GM21526 (cell line): ENCODE measurements at regions not wholly inside any gene's neighbourhood (a gene's known extent, or its start where the extent isn't known, plus 50 kb on each side); places are given as distances from the start of the nearest gene placed in this dataset.
"Not testable (repeated sequence)": the region's sequence is repeated elsewhere in the genome, so short reads cannot be mapped to it uniquely, and the experiment has no call there.

ENCODE experiments used
- ATAC-seq: cut with Tn5 transposase; IDR thresholded peaks from one replicate; pipeline ENCODE4 v1.9.1; 2021; ENCODE audit warnings: moderate library complexity; ENCODE audit not compliant: unreplicated experiment, low FRiP score

DNA sequence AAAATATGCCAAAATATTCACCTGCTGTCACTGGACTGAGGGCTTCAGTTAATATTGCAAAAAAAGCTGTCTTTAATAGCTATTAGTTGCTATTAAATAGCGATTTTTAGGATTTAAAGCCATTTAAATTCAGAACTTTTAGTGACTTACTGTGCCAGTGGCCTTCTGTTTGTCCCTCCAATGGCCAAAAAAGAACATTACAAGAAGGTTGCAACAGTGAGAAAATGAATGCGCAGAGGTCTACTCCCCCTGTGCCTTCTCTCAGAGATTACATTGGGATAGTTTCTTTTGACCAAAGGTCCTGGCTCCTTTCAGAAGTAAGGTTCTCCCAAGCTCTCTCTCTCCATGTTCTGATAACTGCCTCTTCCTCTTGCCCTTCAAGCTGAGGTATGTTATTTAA is 930.3 kb upstream of the ARRDC3 start:
- no peak for ATAC-seq

DNA sequence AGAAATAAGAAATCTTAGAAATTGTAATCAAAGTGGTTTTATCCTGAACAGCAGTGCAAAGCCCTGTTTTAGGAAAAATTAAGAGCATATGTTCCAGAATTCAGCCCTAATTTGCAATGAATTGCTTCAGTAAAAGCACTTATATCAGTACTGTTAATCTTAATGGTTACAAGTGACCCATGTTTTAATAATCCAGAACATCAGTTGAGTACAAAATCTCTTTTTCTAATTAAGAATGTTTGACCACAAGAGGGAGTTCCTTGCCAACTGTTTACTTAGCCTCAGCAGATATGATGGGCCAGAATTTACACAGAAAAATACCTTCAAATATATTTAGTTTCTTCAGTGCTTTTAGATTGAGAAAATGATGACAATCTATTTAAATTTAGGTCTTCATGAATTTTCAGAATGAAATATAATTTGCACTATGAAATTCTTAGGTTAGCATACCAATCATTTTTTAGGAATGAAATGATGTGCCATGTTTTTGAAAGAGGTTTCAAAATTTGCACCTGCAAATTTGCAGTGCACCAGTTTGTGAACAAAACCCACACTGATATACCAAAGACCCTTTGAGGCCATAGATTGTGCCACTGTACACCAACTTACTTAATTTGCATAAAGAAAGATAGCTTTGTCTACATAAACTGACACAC is 926.3 kb upstream of the ARRDC3 start:
- no peak for ATAC-seq

DNA sequence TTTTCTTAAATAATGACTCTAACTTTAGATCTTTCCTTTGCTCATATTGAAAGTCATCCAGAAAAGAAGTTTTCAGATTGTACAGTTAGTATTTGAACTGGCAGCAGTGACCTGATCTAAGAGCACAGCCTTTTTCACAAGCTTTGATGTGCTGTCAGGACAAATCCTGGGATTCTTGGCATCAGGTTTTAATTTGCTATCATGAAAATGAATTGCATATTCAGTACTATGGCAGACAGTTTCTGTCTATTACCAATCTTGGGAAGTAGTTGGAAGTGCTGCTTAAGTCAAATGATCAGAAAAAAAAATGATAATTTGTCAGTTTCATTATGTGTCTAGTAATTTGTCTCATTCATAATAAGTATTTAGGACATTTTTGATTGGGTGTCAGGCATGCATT is 925.6 kb upstream of the ARRDC3 start:
- no peak for ATAC-seq

DNA sequence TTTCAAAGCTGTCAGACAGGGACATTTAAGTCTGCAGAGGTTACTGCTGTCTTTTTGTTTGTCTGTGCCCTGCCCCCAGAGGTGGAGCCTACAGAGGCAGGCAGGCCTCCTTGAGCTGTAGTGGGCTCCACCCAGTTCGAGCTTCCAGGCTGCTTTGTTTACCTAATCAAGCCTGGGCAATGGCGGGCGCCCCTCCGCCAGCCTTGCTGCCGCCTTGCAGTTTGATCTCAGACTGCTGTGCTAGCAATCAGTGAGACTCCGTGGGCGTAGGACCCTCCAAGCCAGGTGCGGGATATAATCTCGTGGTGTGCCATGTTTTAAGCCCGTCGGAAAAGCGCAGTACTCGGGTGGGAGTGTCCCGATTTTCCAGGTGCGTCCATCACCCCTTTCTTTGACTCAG is 919.2 kb upstream of the ARRDC3 start:
- not testable (repeated sequence) for ATAC-seq

DNA sequence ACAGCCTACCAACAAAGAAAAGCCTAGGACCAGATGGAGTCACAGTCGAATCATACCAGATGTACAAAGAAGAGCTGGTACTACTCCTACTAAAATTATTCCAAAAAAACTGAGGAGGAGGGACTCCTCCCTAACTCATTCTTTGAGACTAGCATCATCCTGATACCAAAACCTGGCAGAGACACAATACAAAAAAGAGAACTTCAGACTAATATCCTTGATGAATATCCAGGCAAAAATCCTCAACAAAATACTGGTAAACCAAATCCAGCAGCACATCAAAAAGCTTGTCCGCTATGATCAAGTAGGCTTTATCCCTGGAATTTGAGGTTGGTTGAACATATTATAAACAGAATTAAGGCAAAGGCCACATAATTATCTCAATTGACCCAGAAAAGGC is 900.4 kb upstream of the ARRDC3 start:
- no peak for ATAC-seq

DNA sequence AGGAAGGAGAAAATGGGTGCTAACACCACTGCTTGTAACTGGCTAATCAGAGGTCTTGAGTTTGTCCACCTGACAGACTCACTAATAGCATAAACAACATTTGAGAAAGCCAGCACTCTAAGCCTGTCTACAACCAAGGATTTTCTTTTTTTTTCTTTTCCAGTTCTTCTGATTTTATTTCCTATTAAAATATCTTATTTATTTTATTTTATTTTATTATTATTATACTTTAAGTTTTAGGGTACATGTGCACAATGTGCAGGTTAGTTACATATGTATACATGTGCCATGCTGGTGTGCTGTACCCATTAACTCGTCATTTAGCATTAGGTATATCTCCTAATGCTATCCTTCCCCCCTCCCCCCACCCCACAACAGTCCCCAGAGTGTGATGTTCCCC is 888.6 kb upstream of the ARRDC3 start:
- not testable (repeated sequence) for ATAC-seq

DNA sequence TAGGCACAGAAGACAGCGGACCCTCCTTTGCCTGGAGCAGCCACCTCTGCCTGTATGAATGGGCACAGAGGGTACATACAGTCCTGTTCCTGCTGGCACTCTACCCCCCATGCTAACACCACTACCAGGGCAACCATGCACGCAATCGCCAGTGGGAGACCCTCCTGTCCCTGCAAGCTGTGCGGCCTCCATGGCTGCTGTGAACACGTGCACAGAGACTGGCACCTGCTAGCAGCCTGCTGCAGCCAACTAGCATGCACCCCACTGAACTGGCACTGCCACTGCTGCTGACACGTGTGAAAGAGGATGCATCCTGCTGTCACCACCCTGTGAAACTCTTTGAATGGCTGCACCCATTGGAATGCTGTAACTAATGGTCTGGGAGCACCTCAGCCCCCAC is 885.2 kb upstream of the ARRDC3 start:
- ATAC-seq = no peak

DNA sequence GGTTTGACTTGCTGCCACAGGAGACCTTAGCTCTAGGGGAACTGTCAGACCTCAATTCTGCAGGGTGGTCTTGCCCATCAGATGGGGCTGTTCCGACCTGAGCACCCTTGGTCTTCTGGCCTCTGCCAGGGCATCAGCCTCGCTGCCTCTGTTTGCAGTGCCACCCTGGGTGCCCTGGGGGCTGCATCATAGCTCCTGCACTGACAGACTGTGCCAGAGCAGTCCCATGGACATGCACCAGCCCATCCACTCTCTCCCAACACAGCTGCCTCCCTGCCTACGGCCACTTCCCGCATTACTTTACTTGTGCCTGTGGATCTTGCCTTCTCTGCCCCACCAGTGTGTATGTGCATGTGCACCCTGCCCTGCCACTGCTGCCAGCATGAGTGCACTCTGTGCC is 884.7 kb upstream of the ARRDC3 start:
- ATAC-seq = no peak

DNA sequence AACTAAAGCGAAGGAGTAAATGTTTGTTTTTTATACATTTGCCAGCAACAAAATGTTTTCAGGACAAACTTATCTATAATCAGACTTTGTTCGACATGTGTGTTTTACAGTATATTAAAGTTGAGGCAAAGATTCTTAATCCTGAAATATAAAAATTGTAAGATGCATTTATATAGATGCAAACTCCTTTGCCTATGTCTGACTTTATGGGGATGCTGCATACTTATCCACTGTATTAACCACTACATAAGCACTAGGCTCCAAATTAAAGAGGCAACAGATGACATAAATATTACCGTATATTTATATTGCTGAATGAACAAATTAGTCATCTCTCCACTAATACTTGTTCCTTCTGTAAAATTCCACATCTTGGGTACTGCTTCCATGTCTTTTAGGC is 882.7 kb upstream of the ARRDC3 start:
- ATAC-seq = no peak

DNA sequence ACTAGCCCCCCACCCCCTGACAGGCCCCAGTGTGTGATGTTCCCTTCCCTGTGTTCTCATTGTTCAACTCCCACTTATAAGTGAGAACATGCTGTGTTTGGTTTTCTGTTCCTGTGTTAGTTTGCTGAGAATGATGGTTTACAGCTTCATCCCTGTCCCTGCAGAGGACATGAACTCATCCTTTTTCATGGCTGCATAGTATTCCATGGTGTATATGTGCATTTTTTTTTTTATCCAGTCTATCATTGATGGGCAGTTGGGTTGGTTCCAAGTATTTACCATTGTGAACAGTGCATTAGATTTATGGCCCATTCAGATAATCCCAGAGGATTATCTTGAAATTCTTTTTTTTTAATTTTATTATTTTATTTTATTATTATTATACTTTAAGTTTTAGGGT is 872.5 kb upstream of the ARRDC3 start:
- ATAC-seq = not testable (repeated sequence)

DNA sequence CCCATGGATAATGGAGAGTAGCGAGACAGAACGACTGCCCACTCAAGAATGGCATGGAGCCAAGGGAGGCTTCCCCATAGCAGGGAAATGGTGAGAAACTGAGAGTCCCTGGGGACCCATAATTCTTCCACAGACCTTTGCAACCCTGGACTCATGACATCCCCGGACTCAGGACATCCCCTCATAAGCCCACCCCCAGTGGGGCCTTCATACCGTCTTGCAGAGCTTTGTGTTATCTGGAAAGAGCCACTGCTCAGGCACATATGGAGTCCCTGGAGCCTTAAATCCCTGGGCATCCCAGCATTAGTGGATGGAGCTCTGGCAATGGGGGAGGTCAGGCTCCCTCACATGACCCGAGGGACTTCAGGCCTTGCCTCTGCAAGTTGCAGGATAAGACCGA is 865.4 kb upstream of the ARRDC3 start:
- no peak for ATAC-seq

DNA sequence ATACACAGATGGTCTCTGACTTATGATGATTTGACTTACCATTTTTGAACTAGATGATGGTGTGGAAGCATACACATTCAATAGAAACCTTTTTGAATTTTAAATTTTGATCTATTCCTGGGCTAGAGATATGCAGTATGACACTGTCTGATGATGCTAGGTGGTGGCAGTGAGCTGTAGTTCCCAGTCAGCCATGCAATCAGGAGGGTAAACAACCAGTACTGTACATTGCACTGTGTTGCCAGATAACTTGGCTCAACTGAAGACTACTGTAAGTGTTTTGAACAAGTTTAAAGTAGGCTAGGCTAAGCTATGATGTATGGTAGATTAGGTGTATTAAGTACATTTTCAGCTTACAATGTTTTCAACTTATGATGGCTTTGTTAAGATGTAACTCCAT is 859.1 kb upstream of the ARRDC3 start:
- ATAC-seq = no peak

DNA sequence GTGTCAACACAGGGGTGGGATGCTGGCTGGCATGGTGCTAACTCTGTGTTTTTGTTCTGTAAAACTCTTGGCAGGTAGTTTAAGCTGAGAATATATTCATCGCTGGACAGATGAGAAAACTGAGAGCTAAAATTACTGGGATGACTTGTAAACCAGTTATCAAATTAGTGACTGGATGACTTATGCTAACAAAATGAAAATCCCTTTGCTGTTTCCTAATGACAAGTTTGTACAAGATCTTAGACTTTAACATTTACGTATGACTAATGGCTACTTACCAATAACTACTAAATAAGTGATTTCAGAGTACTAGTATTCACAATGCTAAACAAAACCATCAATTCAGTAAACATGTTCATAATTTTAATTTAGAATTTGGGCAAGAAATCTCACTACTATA is 854.8 kb upstream of the ARRDC3 start:
- ATAC-seq = no peak

DNA sequence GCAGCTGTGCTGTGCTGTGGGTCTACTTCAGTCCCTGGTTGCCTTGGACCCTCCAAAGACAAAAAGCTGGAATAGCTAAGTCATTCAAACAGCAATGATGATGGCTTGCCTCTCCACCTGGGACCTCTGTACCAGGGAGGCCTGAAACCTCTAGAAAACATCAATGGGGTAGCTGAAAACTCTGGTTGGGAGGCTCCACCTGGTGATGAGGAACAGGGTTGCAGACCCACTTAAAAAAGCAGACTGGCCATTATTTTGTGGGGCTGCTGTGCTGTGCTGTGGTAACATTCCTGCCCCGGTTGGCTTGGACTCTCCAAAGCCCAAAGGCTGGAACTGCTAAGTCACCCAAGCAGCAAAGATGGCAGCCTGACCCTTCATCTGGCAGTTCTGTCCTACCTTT is 839.3 kb upstream of the ARRDC3 start:
- no peak for ATAC-seq

DNA sequence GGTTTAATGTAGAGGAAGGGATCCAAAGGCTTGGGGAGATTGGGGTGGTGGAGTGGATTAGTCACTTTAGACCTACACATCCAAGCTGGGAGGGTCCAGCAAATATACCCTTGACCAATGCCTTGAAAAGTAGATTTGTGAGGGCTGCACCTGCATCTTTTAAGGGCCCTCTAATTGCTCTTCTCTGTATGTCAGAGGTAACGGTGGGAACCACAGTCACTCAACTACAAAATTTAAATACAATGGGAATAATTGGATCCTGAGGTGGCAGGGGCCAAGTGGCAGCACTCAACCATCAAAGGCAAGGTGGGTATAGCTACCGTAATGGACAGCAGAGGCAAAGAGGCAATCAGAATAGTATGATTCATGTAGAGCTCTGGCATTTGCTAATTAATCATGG is 833.7 kb upstream of the ARRDC3 start:
- not testable (repeated sequence) for ATAC-seq

DNA sequence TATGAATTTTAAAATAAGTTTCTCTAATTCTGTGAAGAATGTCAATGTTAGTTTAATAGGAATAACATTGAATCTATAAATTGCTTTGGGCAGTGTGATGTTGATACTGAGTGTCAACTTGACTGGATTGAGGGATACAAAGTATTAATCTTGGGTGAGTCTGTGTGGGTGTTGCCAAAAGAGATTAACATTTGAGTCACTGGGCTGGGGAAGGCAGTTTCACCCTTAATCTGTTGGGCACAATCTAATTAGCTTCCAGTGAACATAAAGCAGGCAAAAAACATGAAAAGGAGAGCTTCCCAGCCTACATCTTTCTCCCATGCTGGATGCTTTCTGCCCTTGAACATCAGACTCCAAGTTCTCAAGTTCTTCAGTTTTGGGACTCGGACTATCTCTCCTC is 832.0 kb upstream of the ARRDC3 start:
- ATAC-seq = no peak

DNA sequence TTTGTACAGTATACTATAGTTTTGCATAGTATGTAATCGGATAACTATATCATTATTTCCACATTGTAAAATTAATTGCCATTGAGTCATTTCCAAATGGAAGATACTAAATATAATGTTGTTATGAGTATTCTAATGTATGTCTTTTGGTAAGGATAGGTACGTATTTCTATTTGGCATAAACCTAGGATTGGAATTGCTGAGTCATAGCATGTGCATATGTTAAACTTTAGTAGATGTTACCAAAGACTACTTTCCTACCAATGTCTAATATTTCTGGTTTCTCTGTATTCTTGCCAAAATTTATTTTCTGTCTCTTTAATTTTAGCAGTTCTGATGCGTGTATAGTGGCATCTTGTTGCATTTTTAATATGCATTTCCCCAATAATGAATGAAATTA is 825.1 kb upstream of the ARRDC3 start:
- ATAC-seq = no peak

DNA sequence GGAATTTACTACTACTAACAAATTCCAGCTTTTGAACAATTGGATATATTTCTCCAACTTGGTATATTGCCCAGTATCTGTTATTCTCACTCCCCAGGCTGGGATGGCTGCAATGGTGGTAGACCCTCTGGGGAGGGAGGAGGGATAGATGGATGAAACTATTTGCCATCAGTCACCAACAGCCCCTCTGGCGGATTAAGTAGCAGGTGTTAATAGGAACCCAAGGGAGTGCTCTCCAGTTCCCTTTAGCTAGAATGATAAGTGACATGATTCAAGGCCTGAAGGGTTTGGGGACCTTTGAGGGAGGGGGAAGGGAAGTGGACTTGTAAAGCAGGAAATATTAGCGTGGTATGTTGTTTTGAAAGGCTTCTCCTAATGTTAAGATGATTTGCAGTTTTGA is 824.0 kb upstream of the ARRDC3 start:
- ATAC-seq = no peak

DNA sequence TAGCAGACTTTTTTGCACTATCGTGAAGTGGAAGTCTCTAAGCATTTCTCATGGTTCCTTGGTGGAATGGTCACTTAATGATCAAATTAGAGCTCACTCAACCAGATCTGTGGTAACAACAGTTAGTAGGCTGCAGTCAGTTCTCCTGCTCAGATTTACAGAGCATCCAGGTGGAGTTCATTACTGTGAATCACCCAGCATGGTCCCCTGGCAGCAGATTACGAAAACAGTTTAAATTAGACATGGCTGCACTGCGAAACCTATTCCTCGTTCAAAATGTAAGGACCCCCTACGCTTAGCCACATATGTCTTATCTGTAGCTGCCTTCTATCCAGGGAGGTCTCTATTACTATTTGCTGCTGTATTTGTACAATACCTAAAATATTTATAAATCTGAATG is 823.6 kb upstream of the ARRDC3 start:
- no peak for ATAC-seq

DNA sequence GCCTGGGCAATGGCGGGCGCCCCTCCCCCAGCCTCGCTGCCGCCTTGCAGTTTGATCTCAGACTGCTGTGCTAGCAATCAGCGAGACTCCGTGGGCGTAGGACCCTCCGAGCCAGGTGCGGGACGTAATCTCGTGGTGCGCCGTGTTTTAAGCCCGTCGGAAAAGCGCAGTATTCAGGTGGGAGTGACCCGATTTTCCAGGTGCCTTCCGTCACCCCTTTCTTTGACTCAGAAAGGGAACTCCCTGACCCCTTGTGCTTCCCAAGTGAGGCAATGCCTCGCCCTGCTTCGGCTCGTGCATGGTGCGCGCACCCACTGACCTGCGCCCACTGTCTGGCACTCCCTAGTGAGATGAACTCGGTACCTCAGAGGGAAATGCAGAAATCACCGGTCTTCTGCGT is 815.9 kb upstream of the ARRDC3 start:
- not testable (repeated sequence) for ATAC-seq

DNA sequence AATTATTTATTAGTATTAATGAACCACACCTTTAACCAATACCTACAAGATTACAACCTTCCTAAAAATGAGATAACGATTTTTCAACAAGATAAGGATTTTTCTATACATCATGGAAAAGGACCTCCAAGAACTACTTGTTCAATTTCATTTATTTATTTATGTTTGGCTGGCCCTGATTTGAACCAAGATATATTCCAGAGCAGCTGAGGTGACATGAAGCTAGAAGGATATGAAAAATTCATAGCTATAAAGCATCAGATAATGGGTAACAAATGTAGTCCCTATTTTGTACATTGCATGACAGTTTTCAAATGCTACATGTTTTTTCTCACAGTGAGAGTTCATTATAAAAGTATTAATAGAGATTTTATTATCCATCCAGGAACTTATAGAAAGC is 798.5 kb upstream of the ARRDC3 start:
- ATAC-seq = no peak

DNA sequence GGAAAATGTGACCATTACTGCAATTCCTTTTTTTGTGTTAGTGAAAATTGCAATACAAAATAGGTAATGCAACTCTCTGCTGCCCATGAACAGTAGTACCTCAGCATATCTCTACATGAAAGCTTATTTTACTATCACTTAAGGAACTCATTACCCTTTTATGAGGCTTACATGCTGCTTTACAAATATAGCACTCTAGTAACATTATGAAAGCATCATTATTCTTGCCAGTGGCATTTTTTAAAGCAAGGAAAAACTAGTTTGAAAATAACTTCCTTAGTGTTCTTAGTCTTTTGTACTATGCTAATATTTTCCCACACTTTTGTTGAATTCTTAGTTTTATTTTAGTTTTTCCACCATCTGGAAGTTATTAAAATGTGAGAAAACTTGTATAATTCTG is 797.3 kb upstream of the ARRDC3 start:
- no peak for ATAC-seq

DNA sequence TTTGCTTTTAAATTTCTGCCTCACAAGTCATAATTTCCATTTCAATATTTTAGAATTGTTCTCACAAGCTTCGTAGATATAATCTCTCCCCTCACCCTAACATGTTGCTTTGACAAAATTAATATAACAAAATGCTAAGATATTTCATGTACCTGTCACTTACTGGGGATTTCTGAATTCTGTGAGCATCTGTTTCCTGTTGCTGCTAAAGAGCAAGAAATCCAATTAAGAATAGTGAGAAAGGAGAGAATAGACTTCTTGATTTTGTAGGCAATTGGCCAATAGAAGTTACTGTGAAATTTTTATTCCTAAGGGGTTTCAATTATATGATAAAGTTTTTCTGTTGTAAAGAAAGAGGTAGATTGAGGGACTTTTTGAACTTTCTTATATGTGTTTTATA is 796.5 kb upstream of the ARRDC3 start:
- no peak for ATAC-seq
